B cell (primary cell): ENCODE measurements at regions not wholly inside any gene's neighbourhood (a gene's known extent, or its start where the extent isn't known, plus 50 kb on each side); places are given as distances from the start of the nearest gene placed in this dataset.

Source experiments
- ATAC-seq: fragments of 200-7000 bp; cut with Tn5 transposase; one replicate; pipeline ENCODE4 v1.10.0; 2021; ENCODE audit warnings: low read depth, mild to moderate bottlenecking, moderate number of reproducible peaks, moderate library complexity
- CTCF ChIA-PET: fragments of 350-600 bp; sonication (Branson Sonifier 250); formaldehyde crosslinking; loops from one replicate; lab custom pipeline; 2021; ENCODE audit warnings: antibody characterized with exemption, inconsistent platforms; lab: Charles Lee
- POLR2A ChIA-PET: fragments of 350-600 bp; sonication (Branson Sonifier 250); formaldehyde crosslinking; loops from one replicate; lab custom pipeline; 2021; ENCODE audit warnings: antibody characterized with exemption; lab: Charles Lee
- DNase-seq: peaks from one replicate; pipeline ENCODE4 v3.0.0; 2013
- H2AFZ ChIP-seq: 2 replicates; pipeline ENCODE4 v1.6.1; 2012; ENCODE audit warnings: mild to moderate bottlenecking, low read depth, low read length; ENCODE audit not compliant: insufficient read depth, poor library complexity, severe bottlenecking
- H3K27ac ChIP-seq, 2 donors: 1 replicate in 1 of 2; 2 replicates in 1 of 2; pipeline ENCODE4 v1.5.1; 2012 to 2013; ENCODE audit warnings: low read length in 2 of 2, mild to moderate bottlenecking in 2 of 2, moderate library complexity in 1 of 2
- H3K27me3 ChIP-seq, 4 experiments: fragments of 200-600 bp in 1 of 4; sonication (generic) in 1 of 4; replicated peaks in 1 of 4; 1 replicate in 2 of 4; 2 replicates in 2 of 4; pipeline versions ENCODE4 v1.6.1 to v1.7.0; 2013 to 2016; ENCODE audit warnings: low read length in 3 of 4, mild to moderate bottlenecking in 2 of 4, mixed read lengths in 1 of 4, moderate library complexity in 1 of 4; ENCODE audit not compliant: insufficient read depth in 4 of 4, control insufficient read depth in 3 of 4; ENCODE audit errors: control extremely low read depth in 1 of 4
- H3K36me3 ChIP-seq, 2 experiments: replicated peaks in 1 of 2; 1 replicate in 1 of 2; 2 replicates in 1 of 2; pipeline versions ENCODE4 v1.6.1 to v1.7.1; 2013; ENCODE audit warnings: low read length in 1 of 2; ENCODE audit not compliant: insufficient read depth in 2 of 2, control insufficient read depth in 1 of 2; ENCODE audit errors: control extremely low read depth in 1 of 2, extremely low read depth in 1 of 2
- H3K4me1 ChIP-seq, 2 donors: fragments of 200-600 bp in 1 of 2; sonication (generic) in 1 of 2; 1 replicate in 1 of 2; 2 replicates in 1 of 2; pipeline versions ENCODE4 v1.5.1 to v1.6.1; 2013 to 2017; ENCODE audit warnings: low read length in 2 of 2; ENCODE audit not compliant: control insufficient read depth in 2 of 2, insufficient read depth in 2 of 2
- H3K4me2 ChIP-seq: replicated peaks from 2 replicates; pipeline ENCODE3; 2012; ENCODE audit warnings: mild to moderate bottlenecking, low read depth, low read length; ENCODE audit not compliant: poor library complexity, severe bottlenecking
- H3K4me3 ChIP-seq, 5 experiments: fragments of 200-600 bp in 1 of 5; sonication (generic) in 1 of 5; 1 replicate in 3 of 5; 2 replicates in 2 of 5; pipeline versions ENCODE4 v1.5.1 to v1.7.0; 2011 to 2016; ENCODE audit warnings: low read length in 4 of 5, mild to moderate bottlenecking in 4 of 5, low read depth in 2 of 5, control low read depth in 1 of 5, moderate library complexity in 1 of 5; ENCODE audit not compliant: insufficient read depth in 1 of 5; ENCODE audit errors: control extremely low read depth in 1 of 5, extremely low read depth in 1 of 5
- H3K79me2 ChIP-seq: fragments of 200-600 bp; sonication (generic); one replicate; pipeline ENCODE4 v1.6.0; 2016; ENCODE audit warnings: low read length; ENCODE audit not compliant: control insufficient read depth, insufficient read depth
- H3K9ac ChIP-seq: fragments of 200-600 bp; sonication (generic); 2 replicates; pipeline ENCODE4 v1.6.1; 2017; ENCODE audit warnings: mild to moderate bottlenecking, low read length, moderate library complexity
- H3K9me3 ChIP-seq, 3 donors: one replicate each; pipeline versions ENCODE4 v1.6.1 to v1.7.1; 2013; ENCODE audit warnings: low read length in 2 of 3; ENCODE audit not compliant: control insufficient read depth in 2 of 3, insufficient read depth in 1 of 3; ENCODE audit errors: control extremely low read depth in 1 of 3
- H4K20me1 ChIP-seq: 2 replicates; pipeline ENCODE4 v1.6.0; 2012; ENCODE audit warnings: mild to moderate bottlenecking, low read length; ENCODE audit not compliant: insufficient read depth, control insufficient read depth, poor library complexity, severe bottlenecking
- H3K27ac Mint-ChIP-seq: one replicate; pipeline ENCODE4 v1.8.0; 2021; ENCODE audit warnings: mixed read lengths
- H3K27me3 Mint-ChIP-seq: one replicate; pipeline ENCODE4 v1.8.0; 2021; ENCODE audit warnings: mixed read lengths
- H3K4me1 Mint-ChIP-seq: one replicate; pipeline ENCODE4 v1.8.0; 2021; ENCODE audit warnings: mixed read lengths
- H3K4me3 Mint-ChIP-seq: one replicate; pipeline ENCODE4 v1.8.0; 2021; ENCODE audit warnings: mixed read lengths
- H3K9me3 Mint-ChIP-seq: one replicate; pipeline ENCODE4 v1.8.0; 2022; ENCODE audit warnings: mixed read lengths; ENCODE audit not compliant: insufficient read depth
- EZH2 ChIP-seq: IDR thresholded peaks from 2 replicates; pipeline ENCODE4 v1.6.1; 2012; ENCODE audit warnings: borderline replicate concordance, low read depth, mild to moderate bottlenecking, moderate library complexity, low read length; ENCODE audit not compliant: insufficient read depth, poor library complexity, severe bottlenecking
- WGBS: methylation state at CpG from one replicate; pipeline ENCODE4 v1.1.5; 2013; ENCODE audit warnings: missing lambda C conversion rate; ENCODE audit not compliant: insufficient coverage; 5-methylcytosine and 5-hydroxymethylcytosine counted together
- intact Hi-C: fragments of 100-400 bp; cut with micrococcal nuclease; formaldehyde crosslinking; loops from one replicate; pipeline ENCODE4 v1.10.0; 2022
- TF ChIP-seq, protein P1 (sequence below): fragments of 200-600 bp; IDR thresholded peaks from one replicate; pipeline ENCODE4 v1.8.0; 2022; ENCODE audit warnings: antibody characterized with exemption, mild to moderate bottlenecking

GRCh38 chr20:39164642-39165041, 202.5 kb downstream of the DHX35 start:
- intact Hi-C loops, result no loop called here
- Histone ChIP-seq H3K9me3 (no peaks in the 10 kb centered on the region), H3K4me1 (no peaks in the 10 kb centered on the region), H3K27me3 (peaks cover 0 to 9% (median 2%) of the 10 kb centered on the region in 4 experiments), H3K9ac (no peak overlapping the region), H4K20me1 (no peaks in the 10 kb centered on the region), H2AFZ (no peak overlapping the region), H3K4me2 (no peak overlapping the region), H3K4me3 (no peak overlapping the region), H3K27ac (no peak overlapping the region), H3K36me3 (no peaks in the 10 kb centered on the region), H3K79me2 (no peaks in the 10 kb centered on the region)
- CTCF ChIA-PET, result no interaction called here
- H3K4me3 Mint-ChIP-seq, result no peak overlapping the region
- POLR2A ChIA-PET, result no interaction called here
- no peak for ATAC-seq
- WGBS, result 80% methylated on average over 1 of the region's 2 CpGs
- TF ChIP-seq, protein P1, sequence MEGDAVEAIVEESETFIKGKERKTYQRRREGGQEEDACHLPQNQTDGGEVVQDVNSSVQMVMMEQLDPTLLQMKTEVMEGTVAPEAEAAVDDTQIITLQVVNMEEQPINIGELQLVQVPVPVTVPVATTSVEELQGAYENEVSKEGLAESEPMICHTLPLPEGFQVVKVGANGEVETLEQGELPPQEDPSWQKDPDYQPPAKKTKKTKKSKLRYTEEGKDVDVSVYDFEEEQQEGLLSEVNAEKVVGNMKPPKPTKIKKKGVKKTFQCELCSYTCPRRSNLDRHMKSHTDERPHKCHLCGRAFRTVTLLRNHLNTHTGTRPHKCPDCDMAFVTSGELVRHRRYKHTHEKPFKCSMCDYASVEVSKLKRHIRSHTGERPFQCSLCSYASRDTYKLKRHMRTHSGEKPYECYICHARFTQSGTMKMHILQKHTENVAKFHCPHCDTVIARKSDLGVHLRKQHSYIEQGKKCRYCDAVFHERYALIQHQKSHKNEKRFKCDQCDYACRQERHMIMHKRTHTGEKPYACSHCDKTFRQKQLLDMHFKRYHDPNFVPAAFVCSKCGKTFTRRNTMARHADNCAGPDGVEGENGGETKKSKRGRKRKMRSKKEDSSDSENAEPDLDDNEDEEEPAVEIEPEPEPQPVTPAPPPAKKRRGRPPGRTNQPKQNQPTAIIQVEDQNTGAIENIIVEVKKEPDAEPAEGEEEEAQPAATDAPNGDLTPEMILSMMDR, result no peak
- TF ChIP-seq EZH2, result no peak
- no peak overlapping the region for H3K27ac Mint-ChIP-seq
- peaks cover 41% of the 10 kb centered on the region for H3K27me3 Mint-ChIP-seq
- no peaks in the 10 kb centered on the region for H3K9me3 Mint-ChIP-seq
- no peak for DNase-seq
- no peaks in the 10 kb centered on the region for H3K4me1 Mint-ChIP-seq

DNA sequence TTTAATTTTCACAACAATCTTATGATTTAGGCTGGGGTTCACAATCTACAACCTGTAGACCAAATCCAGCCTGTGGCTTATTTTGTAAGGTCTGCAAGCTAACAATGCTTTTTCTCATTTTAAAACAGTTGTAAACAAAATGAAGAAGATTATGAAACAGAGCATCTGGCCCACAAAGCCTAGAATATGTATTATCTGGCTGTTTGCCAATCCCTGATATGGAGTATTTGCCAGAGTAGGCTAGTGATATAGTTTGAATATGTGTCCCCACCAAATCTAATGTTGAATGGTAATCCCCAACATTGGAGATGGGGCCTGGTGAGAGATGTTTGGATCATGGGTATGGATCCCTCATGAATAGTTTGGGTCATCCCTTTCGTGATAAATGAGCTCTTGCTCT, 201.8 kb downstream of the DHX35 start:
- POLR2A ChIA-PET, result no interaction called here
- no peak for DNase-seq
- no peak for ATAC-seq
- peaks cover 35% of the 10 kb centered on the region for H3K27me3 Mint-ChIP-seq
- H3K27ac Mint-ChIP-seq, result no peak overlapping the region
- no peaks in the 10 kb centered on the region for H3K4me1 Mint-ChIP-seq
- Histone ChIP-seq H3K4me3 (no peak overlapping the region), H4K20me1 (no peaks in the 10 kb centered on the region), H3K9me3 (no peaks in the 10 kb centered on the region), H3K36me3 (no peaks in the 10 kb centered on the region), H3K4me1 (no peaks in the 10 kb centered on the region), H3K27ac (no peak overlapping the region), H3K9ac (no peak overlapping the region), H3K27me3 (peaks cover 0 to 9% (median 2%) of the 10 kb centered on the region in 4 experiments), H3K79me2 (no peaks in the 10 kb centered on the region), H2AFZ (no peak overlapping the region), H3K4me2 (no peak overlapping the region)
- no peak overlapping the region for H3K4me3 Mint-ChIP-seq
- intact Hi-C loops, result no loop called here
- TF ChIP-seq, protein P1, result no peak
- TF ChIP-seq EZH2, result no peak
- WGBS, result 60% methylated on average over 1 of the region's 1 CpG
- CTCF ChIA-PET, result no interaction called here
- H3K9me3 Mint-ChIP-seq, result no peaks in the 10 kb centered on the region
